22Rv1 (cell line): ENCODE measurements at regions not wholly inside any gene's neighbourhood (a gene's known extent, or its start where the extent isn't known, plus 50 kb on each side); places are given as distances from the start of the nearest gene placed in this dataset.

Source experiments
- ZFX ChIP-seq: fragments of 450-650 bp; IDR thresholded peaks from 2 replicates; pipeline ENCODE4 v1.6.1; 2017; ENCODE audit warnings: antibody characterized with exemption, borderline replicate concordance
- TF ChIP-seq, protein P1 (sequence below): fragments of 450-650 bp; IDR thresholded peaks from 2 replicates; pipeline ENCODE4 v1.5.1; 2017; ENCODE audit warnings: mild to moderate bottlenecking

DNA sequence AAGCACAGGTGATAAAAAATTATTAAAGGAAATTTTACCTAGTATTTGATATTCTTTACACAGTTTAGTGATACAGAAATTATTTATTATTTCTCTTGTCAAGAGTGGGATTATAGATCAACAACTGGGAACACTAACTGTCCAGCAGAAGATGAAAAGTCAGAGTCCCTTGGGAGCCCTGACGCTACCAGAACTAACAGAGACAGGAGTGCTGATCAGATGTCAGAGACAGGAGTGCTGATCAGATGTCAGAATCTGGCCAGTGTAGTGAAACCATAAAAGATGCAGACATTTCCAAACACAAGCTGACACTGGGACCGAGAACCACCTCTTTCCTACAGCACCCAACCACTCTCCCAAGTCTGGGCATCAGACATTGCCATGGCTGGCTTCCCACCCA is 828.2 kb downstream of the TNS3 start:
- TF ChIP-seq, protein P1, sequence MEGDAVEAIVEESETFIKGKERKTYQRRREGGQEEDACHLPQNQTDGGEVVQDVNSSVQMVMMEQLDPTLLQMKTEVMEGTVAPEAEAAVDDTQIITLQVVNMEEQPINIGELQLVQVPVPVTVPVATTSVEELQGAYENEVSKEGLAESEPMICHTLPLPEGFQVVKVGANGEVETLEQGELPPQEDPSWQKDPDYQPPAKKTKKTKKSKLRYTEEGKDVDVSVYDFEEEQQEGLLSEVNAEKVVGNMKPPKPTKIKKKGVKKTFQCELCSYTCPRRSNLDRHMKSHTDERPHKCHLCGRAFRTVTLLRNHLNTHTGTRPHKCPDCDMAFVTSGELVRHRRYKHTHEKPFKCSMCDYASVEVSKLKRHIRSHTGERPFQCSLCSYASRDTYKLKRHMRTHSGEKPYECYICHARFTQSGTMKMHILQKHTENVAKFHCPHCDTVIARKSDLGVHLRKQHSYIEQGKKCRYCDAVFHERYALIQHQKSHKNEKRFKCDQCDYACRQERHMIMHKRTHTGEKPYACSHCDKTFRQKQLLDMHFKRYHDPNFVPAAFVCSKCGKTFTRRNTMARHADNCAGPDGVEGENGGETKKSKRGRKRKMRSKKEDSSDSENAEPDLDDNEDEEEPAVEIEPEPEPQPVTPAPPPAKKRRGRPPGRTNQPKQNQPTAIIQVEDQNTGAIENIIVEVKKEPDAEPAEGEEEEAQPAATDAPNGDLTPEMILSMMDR = no peak
- no peak for TF ChIP-seq ZFX
